Cardiac septum (tissue), 1 donor: ENCODE measurements at regions not wholly inside any gene's neighbourhood (a gene's known extent, or its start where the extent isn't known, plus 50 kb on each side); places are given as distances from the start of the nearest gene placed in this dataset.
"Not testable (repeated sequence)": the region's sequence is repeated elsewhere in the genome, so short reads cannot be mapped to it uniquely, and the experiment has no call there.

Source experiments
- DNase-seq: peaks from one replicate; pipeline ENCODE4 v3.0.0-alpha.2; 2020; ENCODE audit warnings: low spot score
- intact Hi-C: fragments of 100-400 bp; cut with DNase I; formaldehyde crosslinking; loops from one replicate; pipeline ENCODE4 v1.14.0; 2022
- donor health status: DM: no; HTN: no; CAD: no.

DNA sequence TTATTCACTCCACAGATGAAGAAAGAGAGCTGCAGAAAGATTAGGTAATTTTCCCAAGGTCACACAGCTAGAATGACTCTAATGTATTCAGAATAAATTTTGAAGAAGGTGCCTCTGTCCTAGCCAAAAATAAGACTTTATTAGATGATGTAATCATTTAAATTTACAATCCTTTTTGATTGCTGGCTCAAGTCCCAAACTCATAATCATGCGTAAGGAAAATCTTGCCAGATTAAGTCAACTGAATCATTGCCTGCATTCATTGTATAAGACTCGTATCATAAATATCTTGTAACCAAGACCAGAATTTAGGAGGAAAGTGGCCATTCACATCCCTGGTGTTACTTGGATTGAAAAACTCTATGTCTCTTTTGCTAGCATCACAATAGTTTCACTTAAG, 53.1 kb upstream of the STK39 start:
- no peak for DNase-seq
- intact Hi-C loops = no loop called here

GRCh38 chr2:168304024-168304681, 56.8 kb upstream of the STK39 start:
- intact Hi-C loops = no loop called here
- DNase-seq = no peak

DNA sequence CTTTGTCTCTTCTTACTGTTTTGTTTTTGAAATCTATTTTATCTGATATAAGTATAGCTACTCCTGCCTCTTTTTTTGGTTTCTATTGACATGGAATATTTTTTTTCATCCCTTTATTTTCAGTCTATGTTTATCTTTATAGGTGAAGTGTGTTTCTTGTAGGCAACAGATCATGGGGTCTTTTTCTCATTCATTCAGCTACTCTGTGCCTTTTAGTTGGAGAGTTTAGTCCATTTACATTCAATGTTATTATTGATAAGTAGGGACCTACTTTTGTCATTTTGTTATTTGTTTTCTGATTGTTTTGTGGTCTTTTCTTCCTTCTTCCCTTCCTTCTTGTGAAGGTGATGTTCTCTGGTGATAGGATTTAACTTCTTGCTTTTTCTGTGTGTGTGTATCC, 60.0 kb upstream of the STK39 start:
- no peak for DNase-seq
- intact Hi-C loops = no loop called here

GRCh38 chr2:168310580-168310979, 63.2 kb upstream of the STK39 start:
- intact Hi-C loops = no loop called here

DNA sequence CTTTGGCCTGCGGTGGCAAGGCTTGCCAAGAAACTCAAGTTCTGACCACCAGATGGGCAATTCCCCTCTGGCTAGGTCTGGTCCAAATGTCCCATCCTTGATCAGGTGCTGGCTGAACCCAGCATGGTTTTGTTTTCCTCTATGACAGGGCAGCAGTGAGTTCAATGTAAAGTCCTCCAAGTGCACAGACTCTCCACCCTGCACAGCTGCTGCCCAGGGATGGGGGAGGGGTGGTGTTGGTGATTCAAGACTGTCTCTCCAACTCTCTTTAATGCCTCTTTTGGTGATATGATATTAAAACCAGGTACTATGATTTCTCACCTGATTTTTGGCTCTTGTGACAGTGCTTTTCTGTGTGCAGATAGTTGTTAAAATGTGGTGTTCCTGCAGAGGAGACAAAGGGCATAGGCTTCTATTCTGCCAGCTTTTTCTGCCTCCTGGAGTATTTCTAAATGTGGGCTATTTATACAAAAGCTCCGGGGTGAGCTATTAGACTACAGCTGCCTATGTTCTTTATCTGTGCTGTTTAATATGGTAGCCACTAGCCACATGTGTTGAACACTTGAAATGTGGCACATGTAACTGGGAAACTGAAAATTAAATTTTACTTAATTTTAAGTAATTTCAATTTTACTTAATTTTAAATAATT, 64.0 kb upstream of the STK39 start:
- intact Hi-C loops = no loop called here
- no peak for DNase-seq

More at GRCh38 chr2:168310580-168310979, 63.2 kb upstream of the STK39 start:
- DNase-seq = no peak

- no peak for DNase-seq
- intact Hi-C loops = no loop called here
Measured at GRCh38 chr2:168312036-168312822, 64.8 kb upstream of the STK39 start.

- intact Hi-C loops = no loop called here
- no peak for DNase-seq
Measured at GRCh38 chr2:168314236-168314635, 66.8 kb upstream of the STK39 start.

- no peak for DNase-seq
- intact Hi-C loops = no loop called here
Measured at GRCh38 chr2:168315331-168316072, 68.1 kb upstream of the STK39 start.

- intact Hi-C loops = no loop called here
- DNase-seq = no peak
Measured at GRCh38 chr2:168316073-168316440, 68.7 kb upstream of the STK39 start.

- DNase-seq = no peak
- intact Hi-C loops = no loop called here
Measured at GRCh38 chr2:168317282-168317681, 69.9 kb upstream of the STK39 start.

DNA sequence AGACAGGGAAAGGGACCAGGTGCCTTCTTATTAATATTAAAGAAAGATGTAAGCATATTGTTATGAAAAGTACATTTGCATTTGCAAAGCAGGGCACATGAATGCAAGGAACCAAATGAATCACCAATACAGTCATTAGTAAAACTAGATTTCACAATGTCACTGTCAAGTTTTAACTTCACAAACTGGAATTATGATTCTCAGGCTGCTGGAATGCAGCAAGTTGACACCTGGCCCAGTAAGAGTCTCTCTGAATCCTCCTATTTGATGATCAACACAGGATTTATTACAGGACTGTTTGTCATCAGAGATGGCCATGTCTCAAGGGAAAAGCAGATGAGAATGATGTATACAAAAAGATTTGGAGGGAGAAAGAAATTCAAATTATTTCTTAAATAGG, 72.9 kb upstream of the STK39 start:
- no peak for DNase-seq
- intact Hi-C loops = loop anchor here (5.0 kb wide), 1 partner anchor 183 kb away; no protein-coding TSS in a partner anchor

GRCh38 chr2:168322325-168323007, 75.1 kb upstream of the STK39 start:
- no peak for DNase-seq
- intact Hi-C loops = loop anchor here (5.0 kb wide), 1 partner anchor 185 kb away; no protein-coding TSS in a partner anchor

DNA sequence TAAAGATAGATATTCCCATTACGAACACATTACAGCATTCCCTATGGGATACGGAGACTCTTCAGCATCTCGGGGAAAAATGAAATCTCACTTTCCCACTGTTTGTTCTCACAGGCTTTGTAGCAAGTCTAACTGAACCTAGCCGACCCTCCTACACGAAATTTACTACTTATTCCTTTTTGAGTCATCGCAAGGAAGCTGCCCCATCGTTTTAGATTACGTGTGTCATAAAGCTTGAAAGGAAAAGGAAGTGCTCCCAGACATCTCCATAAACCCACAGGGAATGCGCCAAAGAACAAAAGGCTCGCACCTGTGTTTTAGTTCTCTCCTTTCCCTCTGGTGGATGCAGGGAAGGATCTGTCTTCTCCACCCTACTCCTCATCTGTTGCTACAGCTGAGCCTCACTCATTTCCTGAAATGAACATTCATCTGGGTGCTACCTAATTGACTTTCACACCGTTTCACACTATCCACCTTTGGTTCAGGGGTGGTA, 76.2 kb upstream of the STK39 start:
- intact Hi-C loops = loop anchor here (5.0 kb wide), 1 partner anchor 186 kb away; no protein-coding TSS in a partner anchor
- no peak for DNase-seq

- intact Hi-C loops = no loop called here
Measured at GRCh38 chr2:168326572-168326971, 79.2 kb upstream of the STK39 start.

GRCh38 chr2:168327328-168327727, 79.9 kb upstream of the STK39 start:
- DNase-seq = no peak
- intact Hi-C loops = no loop called here

More at GRCh38 chr2:168326572-168326971, 79.2 kb upstream of the STK39 start:
- no peak for DNase-seq

GRCh38 chr2:168328421-168328820, 81.0 kb upstream of the STK39 start:
- DNase-seq = no peak
- intact Hi-C loops = no loop called here

DNA sequence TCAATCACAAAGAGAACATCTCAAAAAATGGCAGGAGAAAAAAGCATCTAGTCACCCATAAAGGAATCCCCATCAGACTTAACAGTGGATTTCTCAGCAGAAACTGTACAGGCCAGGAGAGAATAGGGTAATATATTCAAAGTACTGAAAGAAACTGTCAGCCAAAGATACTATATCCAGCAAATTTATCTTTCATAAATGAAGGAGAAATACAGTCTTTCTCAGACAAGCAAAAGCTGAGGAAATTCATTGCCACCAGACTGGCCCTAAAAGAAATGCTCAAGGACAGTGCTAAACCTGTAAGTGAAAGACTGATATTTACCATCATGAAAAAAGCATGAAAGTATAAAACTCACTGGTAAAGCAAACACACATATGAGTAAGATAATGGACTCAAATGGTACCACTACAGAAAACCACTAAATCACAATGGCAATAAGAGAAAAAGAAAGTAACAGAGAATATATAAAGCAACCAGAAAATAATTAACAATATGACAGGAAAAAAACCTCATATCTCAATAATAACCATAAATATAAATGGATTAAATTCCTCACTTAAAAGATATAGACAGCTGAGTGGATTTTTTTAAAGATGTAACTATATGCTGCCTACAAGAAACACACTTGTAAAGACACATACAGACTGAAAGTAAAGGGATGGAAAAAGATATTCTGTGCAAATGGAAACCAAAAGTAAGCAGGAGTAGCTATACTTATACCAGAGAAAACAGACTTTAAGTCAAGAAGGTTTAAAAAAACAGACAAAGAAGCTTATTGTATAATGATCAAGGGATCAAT, 83.4 kb upstream of the STK39 start:
- intact Hi-C loops = no loop called here
- DNase-seq = no peak

- intact Hi-C loops, DNase-seq: not testable (repeated sequence)
Measured at GRCh38 chr2:168335254-168335653, 87.9 kb upstream of the STK39 start.
